ENCODE measurements at regions not wholly inside any gene's neighbourhood (a gene's known extent, or its start where the extent isn't known, plus 50 kb on each side); places are given as distances from the start of the nearest gene placed in this dataset.

DNA sequence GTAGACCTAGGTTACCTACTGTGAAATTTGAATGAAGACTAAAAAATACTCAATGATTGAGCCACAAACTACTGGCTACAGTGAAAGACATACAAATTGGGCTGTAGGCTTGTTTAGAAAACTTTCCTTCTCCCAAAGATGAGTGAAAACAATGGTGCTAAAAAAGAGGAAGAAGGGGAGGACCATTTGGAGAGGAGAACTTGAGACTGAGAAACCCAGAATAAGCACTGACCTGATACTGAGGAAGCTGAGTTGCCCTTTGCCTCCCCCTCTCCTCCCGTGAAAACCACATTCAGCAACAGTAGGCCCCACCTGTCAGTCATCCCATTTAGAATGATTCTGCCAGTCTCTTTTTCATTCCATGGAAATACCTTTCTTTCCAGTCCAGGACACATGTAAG lies 484.0 kb upstream of the TGFBR2 start:
- no peak for DNase-seq

DNA sequence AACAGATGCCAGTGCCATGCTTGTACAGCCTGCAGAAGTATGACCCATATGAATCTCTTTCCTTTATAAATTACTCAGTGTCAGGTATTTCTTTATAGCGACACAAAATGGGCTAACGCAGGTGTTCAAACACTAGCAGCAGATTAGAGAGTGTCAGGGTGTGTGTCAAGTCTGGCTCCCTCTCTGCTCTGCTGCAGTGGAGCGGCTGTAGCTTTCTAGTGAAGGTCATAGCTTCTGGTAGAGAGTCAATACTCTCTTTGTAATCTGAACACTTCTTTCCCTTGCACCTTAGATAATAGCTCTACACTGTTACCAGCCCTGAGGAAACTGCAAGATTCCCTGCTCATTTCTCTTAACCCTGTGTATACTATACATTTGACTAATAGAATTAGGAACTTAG lies 483.2 kb upstream of the TGFBR2 start:
- peak; percentile 27 for DNase-seq

DNA sequence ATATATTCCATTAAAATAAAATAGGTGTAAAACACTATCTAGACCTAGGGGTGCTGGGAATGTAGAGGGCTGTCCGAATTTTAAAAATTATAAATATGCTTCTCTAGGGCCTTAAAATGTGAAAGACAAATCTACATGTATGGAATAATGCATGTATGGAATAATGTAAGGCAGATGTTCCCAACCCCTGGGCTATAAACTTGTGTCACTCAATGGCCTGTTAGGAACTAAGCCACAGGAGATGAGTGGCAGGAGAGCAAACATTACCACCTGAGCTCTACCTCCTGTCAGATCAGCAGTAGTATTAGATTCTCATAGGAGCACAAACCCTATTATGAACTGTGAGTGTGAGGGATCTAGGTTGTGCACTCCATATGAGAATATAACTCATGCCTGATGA lies 482.6 kb upstream of the TGFBR2 start:
- peak; percentile 34 for DNase-seq

DNA sequence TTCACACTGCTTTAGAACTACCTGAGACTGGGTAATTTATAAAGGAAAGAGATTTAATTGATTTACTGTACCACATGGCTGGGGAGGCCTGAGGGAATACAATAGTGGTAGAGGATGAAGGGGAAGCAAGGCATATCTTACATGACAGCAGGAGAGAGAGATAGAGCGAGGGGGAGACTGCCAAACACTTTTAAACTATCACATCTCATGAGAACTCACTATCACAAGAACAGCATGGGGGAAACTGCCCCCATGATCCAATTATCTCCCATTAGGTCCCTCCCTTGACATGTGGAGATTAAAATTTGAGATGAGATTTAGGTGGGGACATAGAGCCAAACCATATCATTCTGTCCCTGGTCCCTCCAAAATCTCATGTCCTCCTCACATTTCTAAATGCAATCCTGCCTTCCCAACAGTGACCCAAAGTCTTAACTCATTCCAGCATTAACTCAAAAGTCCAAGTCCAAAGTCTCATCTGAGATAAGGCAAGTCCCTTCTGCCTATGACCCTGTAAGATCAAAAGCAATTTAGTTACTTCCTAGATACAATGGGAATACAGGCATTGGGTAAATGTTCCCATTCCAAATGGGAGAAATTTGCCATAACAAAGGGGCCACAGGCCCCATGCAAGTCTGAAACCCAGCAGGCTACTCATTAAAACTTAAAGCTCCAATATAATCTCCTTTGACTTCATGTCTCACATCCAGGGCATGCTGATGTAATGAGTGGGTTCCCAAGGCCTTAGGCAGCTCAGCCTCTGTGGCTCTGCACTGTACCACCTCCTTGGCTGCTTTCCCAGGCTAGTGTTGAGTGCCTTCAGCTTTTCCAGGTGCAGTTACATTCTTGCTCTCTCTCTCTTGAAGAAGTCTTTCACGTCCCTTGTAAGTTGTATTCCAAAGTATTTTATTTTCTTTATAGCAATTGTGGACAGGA lies 481.7 kb upstream of the TGFBR2 start:
- DNase-seq, result peak; percentile 0

DNA sequence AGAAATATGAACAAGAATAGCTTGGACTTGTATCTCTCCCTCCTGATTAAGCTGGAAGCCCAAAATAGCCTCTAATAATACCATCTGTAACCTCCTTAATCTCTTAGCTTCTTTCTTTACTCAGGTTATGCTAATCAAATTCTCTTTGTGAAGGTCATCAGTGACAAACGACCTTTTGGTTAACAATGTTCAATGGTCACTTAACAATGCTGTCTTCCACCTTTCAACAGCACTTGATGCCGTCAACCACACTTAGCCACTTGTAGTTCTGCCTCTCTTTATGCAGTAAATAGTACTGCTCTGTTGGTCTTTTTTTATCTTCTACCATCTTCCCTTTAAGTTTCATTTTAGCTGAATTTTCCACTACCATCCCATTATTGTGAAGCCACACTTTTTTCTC lies 476.6 kb upstream of the TGFBR2 start:
- DNase-seq, result no peak

DNA sequence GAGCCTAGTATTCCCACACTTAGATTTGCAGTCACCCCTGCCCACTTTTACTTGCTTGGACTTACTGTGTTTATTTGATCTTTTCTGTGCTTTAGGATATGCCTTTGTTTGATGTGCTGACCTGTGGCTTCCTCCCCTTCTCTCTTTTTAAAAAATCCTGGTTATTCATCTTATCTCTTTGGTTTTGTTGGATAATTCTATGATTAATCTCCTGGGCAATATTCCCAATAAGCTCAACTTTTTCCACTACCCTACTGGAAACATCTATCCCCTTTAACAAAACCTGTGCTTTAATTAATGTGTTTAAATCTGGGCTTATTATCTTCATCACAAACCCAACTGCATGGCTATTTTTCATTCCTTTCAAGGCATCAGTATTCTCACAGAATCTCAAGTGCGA lies 476.0 kb upstream of the TGFBR2 start:
- no peak for DNase-seq

DNA sequence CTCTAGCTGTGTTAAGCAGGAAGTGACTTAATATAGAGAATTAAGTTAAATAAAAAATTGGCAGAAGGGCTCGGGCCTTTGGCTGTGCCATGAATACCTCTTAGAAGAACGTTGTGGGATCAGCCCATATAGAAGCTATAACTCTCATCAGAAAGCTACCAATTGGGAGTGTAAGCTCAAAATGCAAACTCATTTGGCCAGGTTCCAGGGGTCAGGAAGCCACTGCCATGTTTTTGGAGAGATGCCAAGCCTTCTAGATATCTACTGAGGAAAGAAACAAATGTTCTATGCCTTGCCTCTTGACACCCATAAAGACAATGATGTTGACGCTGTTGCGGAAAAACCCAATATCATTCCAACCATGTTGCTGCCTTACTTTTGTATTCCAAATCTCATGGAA lies 475.2 kb upstream of the TGFBR2 start:
- no peak for DNase-seq

DNA sequence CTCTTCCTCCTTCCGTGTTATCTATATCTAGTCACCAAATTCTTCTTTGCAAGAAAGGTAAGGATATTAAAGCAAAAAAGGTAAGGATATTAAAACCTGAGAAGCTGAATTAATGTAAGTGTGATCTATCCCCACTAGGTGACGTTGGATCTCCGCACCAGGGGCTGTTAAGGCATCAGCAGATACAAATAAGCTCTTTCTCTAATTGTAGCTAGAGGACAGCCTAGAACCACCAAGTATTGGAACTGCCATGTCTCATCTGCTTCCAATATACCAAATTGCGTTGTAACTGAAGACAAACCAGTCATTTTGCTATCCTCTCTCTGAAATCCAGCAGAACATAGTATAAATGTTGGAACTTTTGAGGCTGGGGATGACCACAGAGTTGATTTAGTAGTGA lies 471.2 kb upstream of the TGFBR2 start:
- peak; percentile 2 for DNase-seq

DNA sequence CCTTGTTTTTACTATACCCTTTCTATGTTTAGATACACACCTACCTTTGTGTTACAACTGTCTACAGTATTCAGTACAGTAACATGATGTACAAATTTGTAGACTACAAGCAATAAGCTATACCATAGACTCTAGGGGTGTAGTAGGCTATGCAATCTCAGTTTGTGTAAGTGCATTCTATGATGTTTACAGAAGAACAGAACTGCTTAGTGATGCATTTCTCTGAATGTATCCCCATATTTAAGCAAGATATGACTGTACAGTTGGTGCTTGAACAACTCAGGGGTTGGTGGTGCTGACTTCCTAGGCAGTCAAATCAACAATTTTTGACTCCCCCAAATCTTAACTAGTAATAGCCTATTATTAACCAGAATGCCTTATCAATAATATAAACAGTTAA lies 467.1 kb upstream of the TGFBR2 start:
- DNase-seq, result no peak

DNA sequence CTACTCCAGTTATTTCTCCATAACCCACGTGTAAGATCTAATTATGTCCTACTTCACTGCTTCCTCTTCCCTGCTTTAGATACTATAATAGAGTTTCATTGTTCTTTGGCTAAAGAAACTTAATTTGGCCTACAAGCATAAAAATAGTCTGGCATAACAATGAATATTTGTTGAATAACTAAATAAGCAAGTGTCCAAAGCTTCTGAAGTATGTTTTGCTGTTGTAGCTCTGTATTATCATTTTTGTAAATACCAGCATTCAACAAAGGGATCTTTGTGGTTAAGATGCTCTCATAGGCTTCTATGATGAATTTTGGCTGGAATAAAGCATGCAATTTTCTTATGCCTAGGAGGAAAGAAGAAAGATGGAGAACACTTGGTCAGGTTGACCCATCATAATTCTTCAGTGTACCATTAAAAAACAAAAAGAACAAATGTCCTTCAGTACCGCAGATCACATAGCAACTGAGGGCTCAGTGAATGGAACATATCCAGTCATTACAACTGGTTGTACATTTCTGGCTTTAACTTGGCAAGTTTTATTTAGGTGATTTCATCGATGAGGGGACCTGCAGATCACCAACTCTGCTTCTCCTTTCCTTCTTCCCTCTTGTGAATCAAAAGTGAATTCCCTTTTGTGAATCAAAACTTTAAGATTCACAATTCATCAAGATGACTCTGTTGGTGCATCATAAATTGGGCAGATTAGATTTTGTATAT lies 465.9 kb upstream of the TGFBR2 start:
- DNase-seq, result no peak

DNA sequence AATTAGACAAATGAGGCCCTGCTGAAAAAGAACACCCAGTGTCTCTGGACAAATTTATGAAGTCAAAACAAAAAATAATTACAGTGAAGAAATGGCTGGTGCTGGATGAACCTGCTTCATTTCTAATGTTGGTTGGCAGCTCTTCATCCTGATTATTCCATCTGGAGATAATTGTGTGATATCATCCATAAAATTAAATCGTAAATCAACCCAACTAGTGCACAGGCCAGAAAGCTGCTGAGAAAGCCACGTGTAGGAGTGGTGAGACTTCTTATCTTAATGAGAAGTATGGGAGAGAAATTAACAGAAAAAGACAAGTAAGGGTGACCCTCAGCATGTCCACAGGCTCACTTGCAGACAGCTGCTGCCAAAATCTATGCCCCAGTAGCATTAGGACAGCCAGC lies 465.2 kb upstream of the TGFBR2 start:
- DNase-seq, result no peak

DNA sequence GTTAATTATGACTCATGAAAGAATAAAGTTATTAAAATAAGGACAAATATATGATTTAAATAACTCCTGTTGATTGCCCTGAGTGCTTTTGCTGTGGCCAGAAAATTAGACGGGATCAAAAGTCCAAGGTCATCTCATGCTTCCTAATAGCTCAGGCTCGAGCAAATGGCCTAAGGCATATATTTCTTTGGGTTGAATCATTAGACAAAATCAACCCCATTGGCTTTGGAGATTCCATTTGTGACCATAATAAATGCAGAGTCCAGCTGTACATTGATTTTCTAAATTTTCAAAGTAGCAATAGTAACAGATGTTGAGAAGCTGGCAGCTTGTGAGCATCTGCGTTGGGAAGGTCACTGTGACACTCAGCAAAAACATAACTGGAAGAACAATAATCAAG lies 464.5 kb upstream of the TGFBR2 start:
- no peak for DNase-seq

DNA sequence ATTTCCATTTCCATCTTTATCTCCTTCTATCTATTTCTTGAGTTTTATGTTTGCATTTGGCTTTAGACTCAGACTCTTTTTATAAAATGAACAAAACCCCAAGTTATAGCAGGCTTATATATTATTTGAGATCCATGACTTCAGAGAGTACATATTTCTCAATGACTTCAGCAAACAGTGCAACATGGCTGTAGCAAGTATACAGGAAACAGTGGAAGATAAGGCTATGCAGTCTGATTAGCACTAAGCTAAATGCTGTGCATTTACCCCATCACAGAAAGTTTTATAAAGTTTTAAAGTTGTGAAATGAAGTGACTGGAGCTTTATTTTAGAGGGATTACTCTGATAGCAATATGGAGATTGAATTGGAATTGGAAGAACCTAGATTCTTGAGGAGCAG lies 463.5 kb upstream of the TGFBR2 start:
- peak; percentile 2 for DNase-seq

DNA sequence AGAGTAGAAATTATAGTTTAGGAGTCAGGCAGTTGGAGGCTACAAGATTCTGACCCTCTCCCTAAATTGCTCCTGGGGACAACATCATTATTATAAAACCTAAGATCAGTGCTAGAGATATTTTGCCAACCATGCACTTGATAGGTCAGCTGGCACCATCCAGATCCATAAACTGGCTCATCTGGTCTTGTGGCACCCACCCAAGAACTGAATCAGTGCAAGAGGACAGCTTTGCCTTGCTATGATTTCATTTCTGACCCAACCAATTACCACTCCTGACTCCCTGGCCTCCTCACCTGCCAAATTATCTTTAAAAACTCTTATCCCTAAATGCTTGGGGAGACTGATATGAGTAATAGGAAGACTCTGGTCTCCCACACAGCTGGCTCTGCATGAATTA lies 461.1 kb upstream of the TGFBR2 start:
- no peak for DNase-seq

DNA sequence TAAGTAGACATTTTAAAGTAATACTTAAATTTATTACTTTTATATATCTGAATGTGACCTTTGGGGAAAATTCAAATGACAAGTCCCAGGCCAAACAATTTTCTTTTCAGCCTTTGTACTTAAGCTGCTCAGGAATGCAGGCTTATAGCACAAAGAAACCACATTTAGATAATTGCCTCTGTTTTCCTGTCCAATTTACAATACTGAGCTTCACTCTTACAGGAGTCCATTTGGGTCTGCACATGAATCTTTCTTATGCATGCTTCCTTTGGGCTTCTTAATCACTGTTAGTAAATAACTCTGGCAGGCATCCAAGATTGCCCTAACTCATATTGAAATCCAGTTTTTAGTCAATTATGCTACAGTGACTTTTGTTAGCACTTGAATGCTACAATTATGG lies 459.4 kb upstream of the TGFBR2 start:
- DNase-seq, result no peak

DNA sequence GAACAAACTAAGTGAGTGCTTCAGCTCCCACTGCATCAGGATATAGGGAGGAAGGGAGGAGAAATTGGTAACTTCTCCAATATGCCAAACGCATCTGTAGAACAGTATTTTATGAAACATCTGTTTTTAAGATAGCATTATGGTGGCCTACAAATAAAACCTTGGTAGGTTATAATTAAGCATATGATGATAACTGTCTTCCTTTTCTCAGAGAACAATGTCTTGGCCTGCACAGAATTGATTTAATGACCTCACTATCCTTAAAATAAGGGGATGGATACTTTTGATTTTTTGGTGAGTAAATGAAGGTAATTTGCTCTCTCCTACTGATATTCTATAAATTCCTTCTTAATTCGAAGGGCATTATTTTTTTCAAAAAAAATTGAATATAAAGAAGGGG lies 451.5 kb upstream of the TGFBR2 start:
- no peak for DNase-seq

DNA sequence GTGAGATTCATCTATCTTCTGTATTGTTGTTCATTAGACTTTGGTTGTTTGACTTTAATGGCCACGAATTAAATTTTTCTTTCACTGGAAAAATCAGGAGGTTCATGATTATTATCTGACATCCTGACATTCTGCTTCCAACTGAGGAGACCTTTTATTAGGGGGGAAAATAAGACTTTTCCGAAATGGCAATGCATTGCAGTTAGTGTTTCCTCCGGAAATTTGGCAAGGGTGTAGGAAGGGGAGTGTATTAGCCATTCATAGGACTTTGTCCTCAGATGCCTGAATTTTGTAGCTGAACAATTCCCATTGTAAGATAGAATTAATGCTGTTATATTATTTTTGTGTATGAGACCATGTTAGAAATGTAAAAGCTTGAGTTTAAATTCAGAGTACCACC lies 450.6 kb upstream of the TGFBR2 start:
- no peak for DNase-seq

DNA sequence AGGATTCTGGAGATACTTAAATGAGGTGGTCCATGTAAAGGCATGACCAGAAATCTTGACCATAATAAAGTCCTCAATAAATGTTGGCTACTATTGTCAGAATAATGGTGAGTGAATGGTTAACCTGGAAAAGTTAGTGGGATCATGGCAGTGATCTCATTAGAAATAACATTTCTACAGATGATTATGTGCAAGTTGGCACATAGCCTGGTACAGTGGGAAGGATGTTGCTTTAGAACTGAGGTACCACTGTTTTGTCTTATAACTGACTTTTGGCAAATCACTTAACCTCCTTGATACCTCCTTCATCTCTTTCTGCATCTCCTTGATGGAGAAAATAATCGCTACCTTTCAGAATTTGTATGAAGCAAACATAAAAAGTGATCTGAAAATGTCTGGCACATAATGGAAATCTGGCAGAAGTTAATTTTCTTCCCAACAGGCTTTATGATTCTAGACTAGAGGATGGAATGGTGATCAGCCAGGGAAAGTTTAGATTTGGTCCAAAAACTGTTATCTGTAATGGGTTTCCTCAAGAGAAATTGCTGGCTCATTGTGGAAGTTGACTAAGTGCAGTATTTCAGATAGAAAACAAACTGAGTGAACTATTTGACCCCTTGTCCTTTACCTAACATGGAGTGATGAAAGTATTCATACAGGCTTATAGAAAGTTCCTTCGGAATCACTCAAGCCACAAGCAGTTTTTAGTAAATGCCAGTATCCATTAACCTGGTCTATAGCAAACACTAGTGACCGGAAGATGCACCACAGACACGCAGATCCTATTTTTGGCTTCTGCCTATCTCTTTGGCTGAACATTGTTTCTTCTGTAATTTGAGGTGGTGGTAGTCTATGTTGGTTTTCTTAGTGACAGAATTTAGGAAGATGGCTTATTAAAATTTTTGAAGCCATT lies 449.6 kb upstream of the TGFBR2 start:
- no peak for DNase-seq

DNA sequence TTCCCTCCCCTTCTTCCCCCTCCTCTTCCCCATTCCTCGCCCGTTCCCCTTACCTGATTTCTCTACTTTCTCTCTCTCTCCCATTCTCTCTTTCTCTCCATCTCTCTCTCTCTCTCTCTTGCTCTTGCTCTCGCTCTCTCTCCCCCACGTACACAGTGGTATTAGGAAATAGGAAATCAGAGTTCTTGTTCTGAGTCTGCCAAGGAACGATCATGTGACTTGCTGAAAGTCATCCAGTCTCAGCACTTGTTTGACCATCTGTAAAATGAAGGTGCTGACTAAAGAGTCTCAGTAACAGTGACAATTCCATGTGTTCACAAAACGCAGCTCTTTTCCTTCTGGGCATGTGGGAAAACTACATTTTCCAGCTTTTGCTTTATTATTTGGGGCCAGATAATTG lies 445.0 kb upstream of the TGFBR2 start:
- DNase-seq, result no peak

DNA sequence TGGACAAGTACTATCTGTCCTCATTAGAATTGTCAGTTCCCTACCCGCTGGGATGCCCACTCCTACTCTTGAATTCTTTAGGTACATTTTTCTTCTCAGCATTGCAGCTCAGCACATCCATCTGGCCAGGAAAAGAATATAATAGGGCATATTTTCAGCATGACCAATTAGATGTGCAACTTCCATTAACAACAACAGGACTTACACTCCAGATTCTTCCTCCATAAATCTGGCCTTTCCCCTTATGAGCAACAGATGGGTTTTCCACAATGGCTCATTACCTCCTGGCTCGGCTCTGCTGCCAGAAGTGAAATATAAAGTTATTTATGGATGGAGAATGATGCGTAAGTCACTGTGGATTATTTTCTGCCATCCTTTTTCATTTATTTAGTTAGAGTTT lies 443.8 kb upstream of the TGFBR2 start:
- DNase-seq, result no peak

DNA sequence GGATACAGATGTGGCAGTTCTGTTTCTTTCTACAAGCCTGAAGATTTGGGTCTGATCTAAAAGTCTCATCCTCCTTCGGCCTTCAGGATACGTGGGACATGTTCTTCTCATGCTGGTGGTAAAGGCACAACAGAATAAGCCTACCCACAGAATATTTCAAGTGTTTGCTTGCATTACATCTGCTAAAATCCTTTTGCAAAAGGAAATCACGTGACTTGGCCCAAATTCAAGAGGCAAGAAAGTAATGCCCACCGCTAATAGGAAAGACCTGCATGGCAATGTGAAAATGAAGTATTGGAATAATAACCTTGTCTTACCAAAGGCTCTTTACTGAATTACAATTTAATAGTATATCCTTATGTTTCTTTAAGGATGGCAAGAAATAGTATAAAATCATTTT lies 439.9 kb upstream of the TGFBR2 start:
- DNase-seq, result no peak

DNA sequence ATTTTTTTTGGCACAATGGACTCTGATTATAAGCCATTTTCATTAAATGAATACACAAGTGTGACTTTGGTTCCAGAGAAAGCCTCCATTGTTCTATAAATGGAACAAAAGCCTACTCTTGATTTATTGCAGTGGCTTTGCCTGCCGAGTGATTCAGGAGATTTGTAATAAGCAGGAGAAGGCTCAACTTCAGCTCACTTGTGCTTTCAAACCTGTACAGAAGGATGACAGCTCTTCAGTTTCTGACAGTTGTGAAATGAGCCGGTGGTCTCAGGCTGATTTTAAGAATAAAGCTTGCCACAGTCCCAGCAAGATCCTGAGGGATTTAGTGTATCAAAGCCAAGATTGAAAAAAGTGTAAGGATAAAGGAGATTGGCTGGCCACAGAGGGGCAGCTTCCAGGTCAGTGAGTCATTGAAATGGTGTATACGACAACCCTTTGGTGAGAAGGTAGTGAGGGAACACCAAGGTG lies 438.8 kb upstream of the TGFBR2 start:
- no peak for DNase-seq

DNA sequence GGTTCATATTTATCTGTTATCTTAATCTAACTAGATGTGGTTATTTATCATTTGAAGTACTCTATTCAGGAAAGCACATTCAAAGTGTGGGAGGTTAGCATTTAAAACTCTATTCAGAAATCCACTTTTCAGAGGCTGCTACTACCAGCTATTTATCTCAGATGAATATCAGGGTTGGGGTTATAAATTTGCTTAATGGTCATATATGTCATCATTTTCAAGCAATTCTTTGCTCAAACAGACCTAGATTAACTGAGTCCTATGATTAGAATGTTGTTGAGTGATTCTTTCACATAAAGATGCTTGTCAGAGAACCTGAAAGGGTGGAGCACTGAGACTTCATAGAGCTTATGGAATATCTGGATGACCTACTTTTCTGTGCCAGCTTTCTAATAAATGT lies 436.9 kb upstream of the TGFBR2 start:
- no peak for DNase-seq
